ENCODE measurements at regions not wholly inside any gene's neighbourhood (a gene's known extent, or its start where the extent isn't known, plus 50 kb on each side); places are given as distances from the start of the nearest gene placed in this dataset.
A peak's percentile ranks its signal among the peaks of the same experiment; 100 is the strongest.

DNA sequence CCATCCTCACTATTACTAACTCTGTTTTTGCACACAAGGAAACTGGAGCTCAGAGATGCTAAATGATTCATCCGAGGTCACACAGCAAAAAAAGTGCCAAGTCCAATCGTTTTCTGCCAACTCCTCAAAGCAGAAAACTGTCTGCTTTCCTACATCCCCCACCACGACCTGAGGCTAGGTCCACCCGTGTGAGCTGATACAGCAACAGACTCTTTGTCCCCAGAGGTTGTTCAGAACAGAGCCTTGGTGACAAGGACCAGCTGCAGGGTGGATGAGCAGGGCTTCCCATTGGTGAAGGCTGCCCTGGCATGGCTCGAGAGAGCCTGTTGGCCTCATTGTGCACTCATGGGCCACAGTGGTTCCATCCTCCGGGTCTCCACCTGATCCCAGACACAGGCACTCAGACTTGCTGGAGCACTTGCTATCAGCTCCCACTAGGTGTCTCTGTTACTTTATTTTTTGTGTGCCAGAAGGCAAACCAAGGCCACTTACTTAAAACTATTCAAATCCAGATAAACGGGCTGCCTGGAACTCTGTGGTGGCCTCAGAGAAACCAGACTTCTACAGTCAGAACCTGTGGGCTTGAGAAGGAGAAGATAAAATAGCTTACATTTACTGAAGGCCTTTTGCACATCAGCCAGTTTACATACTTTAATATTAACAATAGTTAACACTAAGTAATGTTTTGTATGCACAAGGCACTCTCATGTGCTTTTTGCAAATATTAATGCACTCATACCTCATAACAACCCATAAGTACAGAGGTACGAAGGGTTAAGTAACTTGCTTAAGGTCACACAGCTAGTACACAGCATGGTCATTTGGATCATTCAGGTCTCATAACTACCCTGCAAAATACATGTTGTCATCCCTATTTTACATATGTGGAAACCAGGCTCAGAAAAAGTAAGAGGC, 62.9 kb upstream of the CTIF start:
- peak; percentile 68 for DNase-seq (ENCODE audit: low read depth)
- H3K4me3 ChIP-seq (ENCODE audit: low read depth, low read length) = no peak overlapping the region
- peak; percentile 78 for TF ChIP-seq CTCF (IDR thresholded peaks at IDR 0.05; ENCODE audit: insufficient read depth, low read depth, low read length, missing control alignments)

DNA sequence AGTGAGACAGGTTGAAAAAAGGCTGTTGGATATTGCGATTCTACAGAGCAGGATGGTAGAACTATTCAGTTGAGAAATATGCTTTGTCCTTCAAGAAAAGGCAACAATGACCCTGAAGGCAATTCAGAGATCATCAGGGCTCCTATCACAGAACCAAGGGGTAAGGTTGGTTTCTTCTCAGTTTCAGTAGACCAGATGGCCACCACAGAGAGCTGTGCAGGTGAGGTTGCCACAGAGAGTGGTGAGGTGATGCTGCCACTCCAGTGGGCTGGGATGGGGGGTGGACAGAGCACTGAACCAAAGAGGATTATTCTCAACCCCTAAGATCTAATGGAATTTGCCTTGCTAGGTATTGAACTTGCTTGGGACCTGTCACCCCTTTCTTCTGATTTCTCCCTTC, 64.6 kb upstream of the ZBTB7C start:
- no peak for DNase-seq (ENCODE audit: low read depth)
- H3K4me3 ChIP-seq (ENCODE audit: low read depth, low read length) = no peak overlapping the region
- no peak for TF ChIP-seq CTCF (IDR thresholded peaks at IDR 0.05; ENCODE audit: insufficient read depth, low read depth, low read length, missing control alignments)

- no peak for DNase-seq (ENCODE audit: low read depth)
- no peak overlapping the region for H3K4me3 ChIP-seq (ENCODE audit: low read depth, low read length)
- TF ChIP-seq CTCF (IDR thresholded peaks at IDR 0.05; ENCODE audit: insufficient read depth, low read depth, low read length, missing control alignments) = no peak
Observed at GRCh38 chr18:48472610-48473009, 63.4 kb upstream of the ZBTB7C start.

GRCh38 chr18:48470484-48471180, 61.4 kb upstream of the ZBTB7C start:
- no peak overlapping the region for H3K4me3 ChIP-seq (ENCODE audit: low read depth, low read length)
- TF ChIP-seq CTCF (IDR thresholded peaks at IDR 0.05; ENCODE audit: insufficient read depth, low read depth, low read length, missing control alignments) = no peak
- no peak for DNase-seq (ENCODE audit: low read depth)

- TF ChIP-seq CTCF (IDR thresholded peaks at IDR 0.05; ENCODE audit: insufficient read depth, low read depth, low read length, missing control alignments) = no peak
- no peak overlapping the region for H3K4me3 ChIP-seq (ENCODE audit: low read depth, low read length)
- no peak for DNase-seq (ENCODE audit: low read depth)
Observed at GRCh38 chr18:48468151-48468550, 59.0 kb upstream of the ZBTB7C start.

GRCh38 chr18:48467231-48467630, 58.0 kb upstream of the ZBTB7C start:
- DNase-seq (ENCODE audit: low read depth) = no peak
- TF ChIP-seq CTCF (IDR thresholded peaks at IDR 0.05; ENCODE audit: insufficient read depth, low read depth, low read length, missing control alignments) = no peak

More at GRCh38 chr18:48467231-48467630, 58.0 kb upstream of the ZBTB7C start:
- no peak overlapping the region for H3K4me3 ChIP-seq (ENCODE audit: low read depth, low read length)
